HFF-Myc (cell line): ENCODE measurements at regions not wholly inside any gene's neighbourhood (a gene's known extent, or its start where the extent isn't known, plus 50 kb on each side); places are given as distances from the start of the nearest gene placed in this dataset.
"Not testable (repeated sequence)": the region's sequence is repeated elsewhere in the genome, so short reads cannot be mapped to it uniquely, and the experiment has no call there.

Experiments
- DNase-seq: peaks from one replicate; pipeline ENCODE4 v3.0.0-alpha.2; 2011; ENCODE audit warnings: low read depth; ENCODE audit errors: extremely low read depth
- H3K4me3 ChIP-seq: replicated peaks from 2 replicates; pipeline ENCODE4 v1.5.1; 2011; ENCODE audit warnings: low read depth, mild to moderate bottlenecking, control low read depth, low read length
- CTCF ChIP-seq: IDR thresholded peaks from 2 replicates; pipeline ENCODE4 v1.5.1; 2012; ENCODE audit warnings: mild to moderate bottlenecking, low read depth, low read length, control low read depth; ENCODE audit errors: missing control alignments

- no peak overlapping the region for H3K4me3 ChIP-seq
- TF ChIP-seq CTCF = no peak
- DNase-seq = no peak
Observed at GRCh38 chr2:13826314-13826853, 806.1 kb upstream of the LRATD1 start.

DNA sequence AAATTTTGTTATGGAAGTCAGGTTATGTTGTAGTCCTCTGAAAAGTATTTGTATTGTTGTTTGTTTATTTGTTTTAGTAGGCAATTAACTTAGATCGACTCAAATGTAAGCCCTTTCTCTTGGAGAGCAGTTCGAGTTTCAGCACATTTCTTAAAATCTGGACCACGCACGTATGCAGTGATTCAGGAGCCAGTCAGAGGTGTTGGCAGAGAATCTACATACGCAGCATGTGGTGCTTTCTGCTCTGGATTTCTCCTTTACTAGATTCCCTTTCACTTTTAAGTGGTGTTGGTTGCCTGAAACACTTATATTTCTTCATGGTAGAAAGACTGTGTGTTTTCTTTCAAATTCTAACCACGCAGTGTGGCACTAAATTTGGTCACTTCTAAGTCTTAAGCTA, 773.9 kb upstream of the LRATD1 start:
- TF ChIP-seq CTCF = no peak
- DNase-seq = no peak
- H3K4me3 ChIP-seq = no peak overlapping the region

DNA sequence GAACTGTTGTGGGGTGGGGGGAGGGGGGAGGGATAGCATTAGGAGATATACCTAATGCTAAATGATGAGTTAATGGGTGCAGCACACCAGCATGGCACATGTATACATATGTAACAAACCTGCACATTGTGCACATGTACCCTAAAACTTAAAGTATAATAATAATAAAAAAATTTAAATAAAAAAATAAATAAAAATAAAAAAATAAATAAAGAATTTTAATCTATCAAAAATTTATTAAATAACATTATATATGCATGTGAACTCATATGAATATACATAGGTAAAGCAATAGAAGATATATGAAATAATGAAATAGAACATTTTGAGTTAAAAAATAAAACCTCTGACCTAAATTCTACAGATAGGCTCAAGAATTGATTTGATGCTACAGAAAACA, 764.2 kb upstream of the LRATD1 start:
- not testable (repeated sequence) for DNase-seq

DNA sequence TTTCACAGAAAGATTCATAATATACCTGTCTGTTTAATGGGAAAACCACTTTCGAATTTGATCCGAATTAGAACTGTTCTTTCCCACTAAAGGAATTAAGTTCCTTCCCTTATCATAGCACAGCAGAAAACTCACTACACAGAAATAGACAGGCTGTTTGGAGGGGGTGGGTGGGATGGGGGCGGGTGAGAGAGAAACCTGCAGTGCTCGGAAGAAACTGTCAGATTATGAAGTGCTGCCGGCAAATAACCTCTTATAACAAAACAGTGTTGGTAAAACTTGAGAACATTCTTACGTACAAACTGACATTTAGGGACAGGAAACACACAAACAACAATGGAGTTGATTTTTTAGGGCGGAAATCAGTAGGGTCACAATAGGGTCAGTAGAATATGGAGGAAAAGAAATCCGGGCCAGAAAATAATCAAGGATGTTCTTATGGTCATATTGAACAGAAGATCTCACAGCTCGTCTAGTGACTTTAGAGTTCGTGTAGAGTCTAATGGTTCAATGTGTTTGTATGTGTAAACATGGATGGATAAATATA, 756.0 kb upstream of the LRATD1 start:
- TF ChIP-seq CTCF = no peak

More for the DNA sequence above, 764.2 kb upstream of the LRATD1 start:
- not testable (repeated sequence) for H3K4me3 ChIP-seq

GRCh38 chr2:13877571-13877970, 754.9 kb upstream of the LRATD1 start:
- no peak for DNase-seq
- TF ChIP-seq CTCF = no peak
- no peak overlapping the region for H3K4me3 ChIP-seq

More for the DNA sequence above, 756.0 kb upstream of the LRATD1 start:
- no peak overlapping the region for H3K4me3 ChIP-seq
- no peak for DNase-seq

DNA sequence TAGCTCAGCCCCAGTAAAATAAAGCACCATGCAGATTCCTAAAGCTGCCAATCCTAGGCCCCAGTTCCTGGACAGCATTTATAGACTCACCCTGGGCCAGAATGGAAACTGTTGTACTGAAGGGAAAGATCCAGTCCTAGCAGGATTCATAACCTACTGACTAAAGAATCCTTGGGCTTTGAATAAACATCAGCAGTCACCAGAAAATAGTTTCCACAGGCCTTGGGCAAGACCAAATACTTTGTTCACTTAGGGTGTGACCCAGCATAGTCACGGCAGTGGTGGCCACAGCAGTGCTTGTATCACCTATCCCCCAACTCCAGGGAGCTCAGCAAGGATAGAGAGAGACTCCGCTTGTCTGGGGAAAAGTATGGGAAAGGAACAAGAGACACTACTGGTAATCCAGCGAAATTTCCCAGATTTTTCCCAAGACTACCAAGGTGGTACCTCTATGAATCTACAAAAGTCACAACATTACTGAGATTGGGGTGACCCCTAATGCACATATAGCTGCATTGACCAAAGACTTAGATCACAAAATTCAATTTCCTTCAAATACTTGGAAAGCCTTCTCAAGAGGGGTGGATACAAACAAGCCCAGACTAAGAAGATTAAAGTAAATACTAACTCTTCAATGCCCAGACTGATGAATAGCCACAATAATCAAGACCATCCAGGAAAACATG, 748.1 kb upstream of the LRATD1 start:
- TF ChIP-seq CTCF = no peak

DNA sequence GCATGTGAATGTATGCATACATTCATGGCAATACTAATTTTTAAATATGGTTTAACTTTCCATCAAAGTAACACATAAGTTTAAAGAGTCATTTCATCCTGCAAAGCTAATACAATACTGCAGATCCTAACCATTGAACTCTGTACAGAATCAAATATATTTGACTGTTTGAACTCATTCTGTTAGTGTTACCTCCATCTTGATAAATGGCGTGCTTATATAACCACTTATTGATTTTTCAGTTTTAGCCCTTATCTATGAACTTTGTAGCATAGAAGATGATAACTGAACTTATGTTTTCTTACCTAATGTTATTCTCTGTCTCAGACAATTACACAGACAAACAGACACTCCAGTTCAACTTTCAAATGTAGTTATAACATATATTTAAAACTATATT, 731.0 kb upstream of the LRATD1 start:
- H3K4me3 ChIP-seq = no peak overlapping the region
- no peak for DNase-seq
- no peak for TF ChIP-seq CTCF

More for the DNA sequence above, 748.1 kb upstream of the LRATD1 start:
- H3K4me3 ChIP-seq = no peak overlapping the region
- DNase-seq = no peak
